ENCODE measurements at regions not wholly inside any gene's neighbourhood (a gene's known extent, or its start where the extent isn't known, plus 50 kb on each side); places are given as distances from the start of the nearest gene placed in this dataset.

DNA sequence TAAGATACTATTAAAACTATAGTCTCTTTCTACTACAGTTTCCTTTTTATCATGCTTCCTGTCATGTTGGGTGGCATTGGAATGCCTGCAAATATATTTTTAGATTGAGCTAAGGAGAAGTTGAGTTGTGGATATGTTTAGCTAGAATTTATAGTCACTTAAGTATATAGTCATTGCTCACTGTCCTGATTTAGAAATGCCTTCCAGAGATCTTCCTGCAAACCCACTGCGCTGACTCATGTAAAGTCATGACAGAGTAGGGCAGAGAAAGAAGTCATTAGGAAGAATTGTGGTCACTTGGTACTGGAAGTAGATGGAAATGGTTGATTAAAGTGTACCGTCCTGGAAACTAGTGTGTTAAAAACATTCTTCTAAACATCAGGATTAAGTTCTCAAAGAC is 490.3 kb upstream of the PABPC4L start:
- DNase-seq (ENCODE audit: low read depth, low spot score): no peak
- Histone ChIP-seq H3K36me3 (ENCODE audit: control insufficient read depth in 2 of 2, extremely low read depth in 1 of 2, insufficient read depth in 2 of 2, low read length in 2 of 2) (no peaks in the 10 kb centered on the region), H3K9ac (replicated peaks; ENCODE audit: extremely low read depth, insufficient read depth, low read length) (no peak overlapping the region), H3K4me3 (replicated peaks in 1 of 3; ENCODE audit: insufficient read depth in 1 of 3, low read depth in 1 of 3, low read length in 3 of 3) (no peak overlapping the region), H3K9me1 (replicated peaks; ENCODE audit: control insufficient read depth, extremely low read depth, insufficient read depth, low read length) (no peaks in the 10 kb centered on the region), H3K27ac (ENCODE audit: insufficient read depth, low read depth, low read length) (no peak overlapping the region), H3K4me1 (ENCODE audit: control insufficient read depth, extremely low read depth, insufficient read depth, low read length) (no peaks in the 10 kb centered on the region), H3K9me3 (replicated peaks; ENCODE audit: control insufficient read depth, insufficient read depth, low read length) (no peaks in the 10 kb centered on the region), H3K27me3 (ENCODE audit: control insufficient read depth in 2 of 2, insufficient read depth in 2 of 2, low read length in 2 of 2) (no peaks in the 10 kb centered on the region), H3K79me2 (ENCODE audit: control insufficient read depth, insufficient read depth, low read length) (no peaks in the 10 kb centered on the region), H3K4me2 (ENCODE audit: insufficient read depth, low read length) (no peak overlapping the region), H2AFZ (ENCODE audit: low read depth, low read length) (no peak overlapping the region), H4K20me1 (replicated peaks; ENCODE audit: control insufficient read depth, extremely low read depth, insufficient read depth, low read length) (no peaks in the 10 kb centered on the region)
- ChIA-PET POLR2A (no interaction called here), CTCF (no interaction called here)
- BruUV-seq (replicated peaks): no TSS peak
- no peak for FAIRE-seq
- TF ChIP-seq GATA2 (IDR thresholded peaks at IDR 0.05; ENCODE audit: insufficient read depth, insufficient read length, low read depth, low read length): no peak
- TF ChIP-seq POLR2A (IDR thresholded peaks at IDR 0.05; ENCODE audit: low read depth, low read length): no peak
- no peak for TF ChIP-seq FOS (IDR thresholded peaks at IDR 0.05; ENCODE audit: borderline replicate concordance, insufficient read depth, low read length)
- TF ChIP-seq MYC (IDR thresholded peaks at IDR 0.05; ENCODE audit: low read depth, low read length): no peak
- TF ChIP-seq, protein P1, sequence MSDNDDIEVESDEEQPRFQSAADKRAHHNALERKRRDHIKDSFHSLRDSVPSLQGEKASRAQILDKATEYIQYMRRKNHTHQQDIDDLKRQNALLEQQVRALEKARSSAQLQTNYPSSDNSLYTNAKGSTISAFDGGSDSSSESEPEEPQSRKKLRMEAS (IDR thresholded peaks at IDR 0.05; ENCODE audit: insufficient read depth, insufficient read length): no peak
- dilution Hi-C loops (cut with MboI; ENCODE audit: extremely low pct_ligation_motif_present, low sequenced_read_pairs) (no loop called here), intact Hi-C loops (cut with micrococcal nuclease) (no loop called here)

DNA sequence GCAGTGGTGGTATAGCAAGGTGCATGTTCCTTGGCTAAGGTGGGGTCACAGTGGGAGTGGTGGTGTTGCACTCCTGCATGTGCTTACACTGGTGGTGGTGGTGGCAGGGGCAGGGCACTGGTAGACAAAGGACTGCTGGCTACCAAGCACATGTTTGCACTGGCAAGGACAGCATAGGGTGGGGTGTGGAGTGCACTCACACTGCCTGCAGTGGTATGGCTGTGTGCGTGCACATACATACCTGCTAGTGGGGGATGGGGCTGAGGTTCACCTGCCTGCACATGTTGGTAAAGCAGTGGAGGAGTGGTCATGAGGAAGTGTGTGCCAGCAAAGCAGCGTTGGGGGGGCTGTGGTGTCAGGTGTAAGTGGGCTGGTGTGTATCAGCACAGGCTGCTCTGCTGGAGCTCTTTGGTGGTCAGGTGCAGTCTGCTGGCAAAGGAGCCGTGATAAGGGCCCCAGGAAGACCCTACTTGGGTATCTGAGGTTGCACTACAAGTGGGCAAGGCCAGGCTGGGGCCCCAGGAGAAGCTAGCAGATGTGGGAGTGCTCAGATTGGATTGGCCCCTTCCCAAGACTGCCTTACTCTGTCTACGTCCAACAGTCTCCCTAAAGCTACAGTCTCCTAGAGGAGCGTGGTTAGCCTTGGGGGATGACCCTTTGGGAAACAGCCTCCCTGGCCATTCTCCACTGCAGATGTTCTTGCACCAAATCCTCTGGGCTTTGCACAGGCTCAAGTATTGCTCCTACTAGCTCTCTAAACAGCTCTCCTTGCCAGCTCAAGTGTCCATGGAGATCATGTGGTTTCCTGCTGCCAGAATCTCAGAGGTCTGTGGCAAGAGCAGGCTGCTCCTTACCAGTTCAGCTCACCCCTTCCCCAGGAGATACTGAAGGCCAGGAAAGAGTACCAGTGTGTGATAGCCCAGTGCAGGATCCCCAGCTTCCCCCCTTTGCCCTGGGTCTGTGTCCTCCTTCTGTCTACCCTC is 486.3 kb upstream of the PABPC4L start:
- no peak for FAIRE-seq
- POLR2A ChIA-PET: no interaction called here
- H2AFZ ChIP-seq (ENCODE audit: low read depth, low read length): no peak overlapping the region

More for the DNA sequence above, 486.3 kb upstream of the PABPC4L start:
- no peak for TF ChIP-seq POLR2AphosphoS5 (IDR thresholded peaks at IDR 0.05; ENCODE audit: insufficient read depth, low read depth, low read length)
- TF ChIP-seq, protein P2, sequence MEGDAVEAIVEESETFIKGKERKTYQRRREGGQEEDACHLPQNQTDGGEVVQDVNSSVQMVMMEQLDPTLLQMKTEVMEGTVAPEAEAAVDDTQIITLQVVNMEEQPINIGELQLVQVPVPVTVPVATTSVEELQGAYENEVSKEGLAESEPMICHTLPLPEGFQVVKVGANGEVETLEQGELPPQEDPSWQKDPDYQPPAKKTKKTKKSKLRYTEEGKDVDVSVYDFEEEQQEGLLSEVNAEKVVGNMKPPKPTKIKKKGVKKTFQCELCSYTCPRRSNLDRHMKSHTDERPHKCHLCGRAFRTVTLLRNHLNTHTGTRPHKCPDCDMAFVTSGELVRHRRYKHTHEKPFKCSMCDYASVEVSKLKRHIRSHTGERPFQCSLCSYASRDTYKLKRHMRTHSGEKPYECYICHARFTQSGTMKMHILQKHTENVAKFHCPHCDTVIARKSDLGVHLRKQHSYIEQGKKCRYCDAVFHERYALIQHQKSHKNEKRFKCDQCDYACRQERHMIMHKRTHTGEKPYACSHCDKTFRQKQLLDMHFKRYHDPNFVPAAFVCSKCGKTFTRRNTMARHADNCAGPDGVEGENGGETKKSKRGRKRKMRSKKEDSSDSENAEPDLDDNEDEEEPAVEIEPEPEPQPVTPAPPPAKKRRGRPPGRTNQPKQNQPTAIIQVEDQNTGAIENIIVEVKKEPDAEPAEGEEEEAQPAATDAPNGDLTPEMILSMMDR (IDR thresholded peaks at IDR 0.05; ENCODE audit: extremely low read depth in 1 of 2, insufficient read depth in 1 of 2, low read depth in 1 of 2, low read length in 2 of 2): no peak
- no peak for TF ChIP-seq MYC (IDR thresholded peaks at IDR 0.05; ENCODE audit: low read depth, low read length)
- no peak for TF ChIP-seq GATA2 (IDR thresholded peaks at IDR 0.05; ENCODE audit: insufficient read depth, insufficient read length, low read depth, low read length)
- TF ChIP-seq EZH2 (IDR thresholded peaks at IDR 0.05; ENCODE audit: borderline replicate concordance, low read depth, low read length, severe bottlenecking): no peak
- TF ChIP-seq FOS (IDR thresholded peaks at IDR 0.05; ENCODE audit: borderline replicate concordance, insufficient read depth, low read length): no peak
- no peak for TF ChIP-seq JUN (IDR thresholded peaks at IDR 0.05; ENCODE audit: borderline replicate concordance, insufficient read depth, insufficient read length, low read depth)
- TF ChIP-seq POLR2A (IDR thresholded peaks at IDR 0.05; ENCODE audit: low read depth, low read length): no peak
- TF ChIP-seq, protein P1 (IDR thresholded peaks at IDR 0.05; ENCODE audit: insufficient read depth, insufficient read length): no peak
- Histone ChIP-seq H3K9me1 (replicated peaks; ENCODE audit: control insufficient read depth, extremely low read depth, insufficient read depth, low read length) (no peaks in the 10 kb centered on the region), H3K9me3 (replicated peaks; ENCODE audit: control insufficient read depth, insufficient read depth, low read length) (no peaks in the 10 kb centered on the region), H3K79me2 (ENCODE audit: control insufficient read depth, insufficient read depth, low read length) (no peaks in the 10 kb centered on the region), H3K27me3 (ENCODE audit: control insufficient read depth in 2 of 2, insufficient read depth in 2 of 2, low read length in 2 of 2) (no peaks in the 10 kb centered on the region), H3K4me3 (replicated peaks in 1 of 3; ENCODE audit: insufficient read depth in 1 of 3, low read depth in 1 of 3, low read length in 3 of 3) (no peak overlapping the region), H3K9ac (replicated peaks; ENCODE audit: extremely low read depth, insufficient read depth, low read length) (no peak overlapping the region), H4K20me1 (replicated peaks; ENCODE audit: control insufficient read depth, extremely low read depth, insufficient read depth, low read length) (no peaks in the 10 kb centered on the region), H3K36me3 (ENCODE audit: control insufficient read depth in 2 of 2, extremely low read depth in 1 of 2, insufficient read depth in 2 of 2, low read length in 2 of 2) (no peaks in the 10 kb centered on the region), H3K27ac (ENCODE audit: insufficient read depth, low read depth, low read length) (no peak overlapping the region), H3K4me1 (ENCODE audit: control insufficient read depth, extremely low read depth, insufficient read depth, low read length) (no peaks in the 10 kb centered on the region), H3K4me2 (ENCODE audit: insufficient read depth, low read length) (no peak overlapping the region)
- dilution Hi-C loops (cut with MboI; ENCODE audit: extremely low pct_ligation_motif_present, low sequenced_read_pairs): no loop called here
- no peak for DNase-seq (ENCODE audit: low read depth, low spot score)
- intact Hi-C loops (cut with micrococcal nuclease): no loop called here
- BruUV-seq (replicated peaks): no TSS peak
- CTCF ChIA-PET: no interaction called here
